Nephron (organoid): ENCODE measurements at regions not wholly inside any gene's neighbourhood (a gene's known extent, or its start where the extent isn't known, plus 50 kb on each side); places are given as distances from the start of the nearest gene placed in this dataset.
"Not testable (repeated sequence)": the region's sequence is repeated elsewhere in the genome, so short reads cannot be mapped to it uniquely, and the experiment has no call there.

ENCODE experiments used
- H3K27ac Mint-ChIP-seq, 3 experiments: 2 replicates each; pipeline ENCODE4 v1.8.0; 2020; ENCODE audit warnings: mixed read lengths in 3 of 3, mild to moderate bottlenecking in 2 of 3, moderate library complexity in 1 of 3
- H3K27me3 Mint-ChIP-seq: 2 replicates; pipeline ENCODE4 v1.8.0; 2021; ENCODE audit warnings: low read depth, mild to moderate bottlenecking, moderate library complexity, mixed read lengths
- H3K36me3 Mint-ChIP-seq: 2 replicates; pipeline ENCODE4 v1.8.0; 2020; ENCODE audit warnings: low read depth, mixed read lengths
- H3K4me1 Mint-ChIP-seq: 2 replicates; pipeline ENCODE4 v1.8.0; 2020; ENCODE audit warnings: mixed read lengths
- H3K4me3 Mint-ChIP-seq, 3 experiments: 2 replicates each; pipeline ENCODE4 v1.8.0; 2020; ENCODE audit warnings: mild to moderate bottlenecking in 3 of 3, mixed read lengths in 3 of 3, moderate library complexity in 2 of 3
- H3K9me3 Mint-ChIP-seq: 2 replicates; pipeline ENCODE4 v1.8.0; 2020; ENCODE audit warnings: mixed read lengths
- CTCF ChIP-seq, 3 experiments: fragments of 200-600 bp; sonication (generic); IDR thresholded peaks; one replicate each; pipeline ENCODE4 v1.5.0; 2021; ENCODE audit warnings: antibody characterized with exemption in 3 of 3; ENCODE audit not compliant: unreplicated experiment in 3 of 3

GRCh38 chr2:187024739-187025138 is 175.8 kb upstream of the ZSWIM2 start:
- Mint-ChIP-seq H3K27ac (no peak overlapping the region), H3K36me3 (no peaks in the 10 kb centered on the region), H3K4me1 (no peaks in the 10 kb centered on the region), H3K9me3 (peaks cover 30% of the 10 kb centered on the region), H3K4me3 (no peak overlapping the region), H3K27me3 (no peaks in the 10 kb centered on the region)
- TF ChIP-seq CTCF (IDR thresholded peaks at IDR 0.05; ENCODE audit: unreplicated experiment in 3 of 3): no peak

- H3K27me3 Mint-ChIP-seq, H3K27ac Mint-ChIP-seq, H3K36me3 Mint-ChIP-seq, H3K4me1 Mint-ChIP-seq, H3K4me3 Mint-ChIP-seq: not testable (repeated sequence)
- H3K9me3 Mint-ChIP-seq: peaks cover 26% of the 10 kb centered on the region
These were observed 175.0 kb upstream of the ZSWIM2 start for GRCh38 chr2:187023996-187024395.

GRCh38 chr2:187017438-187017837 is 168.5 kb upstream of the ZSWIM2 start:
- no peaks in the 10 kb centered on the region for H3K27me3 Mint-ChIP-seq
- peaks cover 8% of the 10 kb centered on the region for H3K9me3 Mint-ChIP-seq
- peaks cover 11% of the 10 kb centered on the region for H3K4me1 Mint-ChIP-seq
- H3K27ac Mint-ChIP-seq: no peak overlapping the region
- H3K4me3 Mint-ChIP-seq: no peak overlapping the region
- no peaks in the 10 kb centered on the region for H3K36me3 Mint-ChIP-seq
- TF ChIP-seq CTCF (IDR thresholded peaks at IDR 0.05; ENCODE audit: unreplicated experiment in 3 of 3): no peak

- H3K4me3 Mint-ChIP-seq: peak overlapping the region in 1 of 3 experiments; percentile 5
- H3K27ac Mint-ChIP-seq: no peak overlapping the region
- H3K9me3 Mint-ChIP-seq: peaks cover 3% of the 10 kb centered on the region
- no peak for TF ChIP-seq CTCF (IDR thresholded peaks at IDR 0.05; ENCODE audit: unreplicated experiment in 3 of 3)
- H3K4me1 Mint-ChIP-seq: peaks cover 23% of the 10 kb centered on the region
- H3K27me3 Mint-ChIP-seq: peaks cover 5% of the 10 kb centered on the region
- H3K36me3 Mint-ChIP-seq: no peaks in the 10 kb centered on the region
These were observed 164.1 kb upstream of the ZSWIM2 start for GRCh38 chr2:187013058-187013457.

- TF ChIP-seq CTCF (IDR thresholded peaks at IDR 0.05; ENCODE audit: unreplicated experiment in 3 of 3): no peak
- Mint-ChIP-seq H3K27me3 (peaks cover 5% of the 10 kb centered on the region), H3K27ac (peak overlapping the region; percentile 49 to 80 (median 73)), H3K36me3 (no peaks in the 10 kb centered on the region), H3K9me3 (no peaks in the 10 kb centered on the region), H3K4me3 (no peak overlapping the region), H3K4me1 (peaks cover 23% of the 10 kb centered on the region)
These were observed 162.3 kb upstream of the ZSWIM2 start for GRCh38 chr2:187011206-187011832.

GRCh38 chr2:187009483-187010239 is 160.7 kb upstream of the ZSWIM2 start:
- Mint-ChIP-seq H3K36me3 (no peaks in the 10 kb centered on the region), H3K27ac (no peak overlapping the region), H3K27me3 (peaks cover 5% of the 10 kb centered on the region), H3K4me1 (peaks cover 23% of the 10 kb centered on the region), H3K4me3 (no peak overlapping the region), H3K9me3 (no peaks in the 10 kb centered on the region)
- no peak for TF ChIP-seq CTCF (IDR thresholded peaks at IDR 0.05; ENCODE audit: unreplicated experiment in 3 of 3)
